DOHH2 (cell line): ENCODE measurements at regions not wholly inside any gene's neighbourhood (a gene's known extent, or its start where the extent isn't known, plus 50 kb on each side); places are given as distances from the start of the nearest gene placed in this dataset.

ENCODE experiments used
- CTCF ChIP-seq: fragments of 200-600 bp; sonication (generic); IDR thresholded peaks from one replicate; pipeline ENCODE4 v1.5.1; 2014; ENCODE audit warnings: antibody characterized with exemption, mild to moderate bottlenecking, low read depth, low read length; ENCODE audit not compliant: poor library complexity, severe bottlenecking
- EZH2phosphoT487 ChIP-seq: fragments of 200-600 bp; sonication (generic); IDR thresholded peaks from 2 replicates; pipeline ENCODE4 v1.6.1; 2017; ENCODE audit warnings: borderline replicate concordance, mild to moderate bottlenecking, antibody characterized with exemption, low read length, moderate library complexity, mixed read lengths

- no peak for TF ChIP-seq CTCF
- no peak for TF ChIP-seq EZH2phosphoT487
Observed at GRCh38 chr2:49289711-49290110, 135.4 kb upstream of the FSHR start.
